SU-DHL-6 (cell line): ENCODE measurements at regions not wholly inside any gene's neighbourhood (a gene's known extent, or its start where the extent isn't known, plus 50 kb on each side); places are given as distances from the start of the nearest gene placed in this dataset.

Experiments used
- H2AFZ ChIP-seq: fragments of 200-600 bp; sonication (generic); 2 replicates; pipeline ENCODE4 v1.6.1; 2014; ENCODE audit warnings: low read depth, mild to moderate bottlenecking, moderate library complexity, mixed read lengths, antibody characterized with exemption, low read length; ENCODE audit not compliant: severe bottlenecking
- H3F3A ChIP-seq: fragments of 200-600 bp; shearing (Covaris generic); 2 replicates; pipeline ENCODE4 v1.6.0; 2016; ENCODE audit warnings: antibody characterized with exemption, mild to moderate bottlenecking; ENCODE audit not compliant: insufficient read depth
- H3K27ac ChIP-seq: fragments of 200-600 bp; sonication (generic); 2 replicates; pipeline ENCODE4 v1.5.1; 2016; ENCODE audit warnings: low read depth, mild to moderate bottlenecking, low read length, moderate library complexity, mixed read lengths
- H3K27me3 ChIP-seq: fragments of 200-600 bp; sonication (generic), shearing (Covaris generic); 2 replicates; pipeline ENCODE4 v1.6.0; 2014; ENCODE audit warnings: mild to moderate bottlenecking, low read length
- H3K36me3 ChIP-seq: fragments of 200-600 bp; sonication (generic); 2 replicates; pipeline ENCODE4 v1.6.1; 2014; ENCODE audit warnings: mild to moderate bottlenecking, low read length, mixed read lengths
- H3K4me2 ChIP-seq: fragments of 300-600, 200-600 bp; shearing (Covaris generic), sonication (generic); 2 replicates; pipeline ENCODE4 v1.6.0; 2014; ENCODE audit warnings: low read length, low read depth, mild to moderate bottlenecking; ENCODE audit not compliant: poor library complexity, severe bottlenecking
- H3K4me3 ChIP-seq: fragments of 200-600 bp; sonication (generic); 2 replicates; pipeline ENCODE4 v1.5.1; 2014; ENCODE audit warnings: antibody characterized with exemption, low read length, mild to moderate bottlenecking, mixed read lengths; ENCODE audit not compliant: insufficient read depth, poor library complexity, severe bottlenecking
- H3K79me2 ChIP-seq: fragments of 200-600 bp; sonication (generic); 2 replicates; pipeline ENCODE4 v1.6.1; 2014; ENCODE audit warnings: mild to moderate bottlenecking, low read length, moderate library complexity; ENCODE audit not compliant: insufficient read depth
- H3K9ac ChIP-seq: fragments of 200-600 bp; sonication (generic); 2 replicates; pipeline ENCODE4 v1.7.0; 2014; ENCODE audit warnings: mild to moderate bottlenecking, low read length
- H3K9me2 ChIP-seq: fragments of 200-600 bp; sonication (generic); replicated peaks from 2 replicates; pipeline ENCODE4 v1.6.1; 2014; ENCODE audit warnings: low read length; ENCODE audit not compliant: insufficient read depth
- H3K9me3 ChIP-seq: fragments of 200-600 bp; sonication (generic); 2 replicates; pipeline ENCODE4 v1.6.1; 2014; ENCODE audit warnings: low read length, mixed read lengths; ENCODE audit not compliant: insufficient read depth
- H4K20me1 ChIP-seq: fragments of 200-600 bp; sonication (generic); 2 replicates; pipeline ENCODE4 v1.6.1; 2014; ENCODE audit warnings: low read depth, mild to moderate bottlenecking, antibody characterized with exemption, low read length, moderate library complexity, mixed read lengths
- EZH2phosphoT487 ChIP-seq: fragments of 200-600 bp; sonication (generic), shearing (Covaris generic); conservative IDR thresholded peaks from 2 replicates; pipeline ENCODE4 v1.6.1; 2018; ENCODE audit warnings: mild to moderate bottlenecking, antibody characterized with exemption, low read length, moderate library complexity, mixed read lengths
- TF ChIP-seq, protein P1 (sequence below): fragments of 200-600 bp; sonication (generic); IDR thresholded peaks from one replicate; pipeline ENCODE4 v1.5.1; 2017; ENCODE audit warnings: antibody characterized with exemption, mild to moderate bottlenecking, low read length, moderate library complexity; ENCODE audit not compliant: insufficient read depth, poor library complexity, severe bottlenecking

DNA sequence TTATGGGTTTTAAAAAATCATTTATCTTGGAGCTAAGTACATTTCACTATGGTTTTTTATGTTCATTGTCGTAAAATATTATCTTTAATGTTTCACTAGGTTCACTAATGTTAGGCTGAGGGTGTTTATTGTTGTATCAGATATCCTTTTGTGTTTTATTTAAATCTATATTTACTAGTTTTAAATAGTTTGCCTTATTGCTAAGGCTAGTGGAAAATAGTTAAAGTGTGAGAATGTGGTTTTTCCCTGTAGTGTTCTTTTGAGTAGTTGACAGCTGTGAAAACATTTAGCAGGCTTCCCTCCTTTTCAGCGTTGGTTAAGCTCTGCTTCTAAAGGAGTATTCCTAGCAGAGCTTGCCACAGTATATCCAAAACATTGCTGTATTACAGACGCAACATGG, 139.0 kb downstream of the TM9SF2 start:
- H3K79me2 ChIP-seq = no peaks in the 10 kb centered on the region
- no peaks in the 10 kb centered on the region for H3K9me3 ChIP-seq
- H3K9ac ChIP-seq = no peak overlapping the region
- no peak for TF ChIP-seq EZH2phosphoT487
- TF ChIP-seq, protein P1, sequence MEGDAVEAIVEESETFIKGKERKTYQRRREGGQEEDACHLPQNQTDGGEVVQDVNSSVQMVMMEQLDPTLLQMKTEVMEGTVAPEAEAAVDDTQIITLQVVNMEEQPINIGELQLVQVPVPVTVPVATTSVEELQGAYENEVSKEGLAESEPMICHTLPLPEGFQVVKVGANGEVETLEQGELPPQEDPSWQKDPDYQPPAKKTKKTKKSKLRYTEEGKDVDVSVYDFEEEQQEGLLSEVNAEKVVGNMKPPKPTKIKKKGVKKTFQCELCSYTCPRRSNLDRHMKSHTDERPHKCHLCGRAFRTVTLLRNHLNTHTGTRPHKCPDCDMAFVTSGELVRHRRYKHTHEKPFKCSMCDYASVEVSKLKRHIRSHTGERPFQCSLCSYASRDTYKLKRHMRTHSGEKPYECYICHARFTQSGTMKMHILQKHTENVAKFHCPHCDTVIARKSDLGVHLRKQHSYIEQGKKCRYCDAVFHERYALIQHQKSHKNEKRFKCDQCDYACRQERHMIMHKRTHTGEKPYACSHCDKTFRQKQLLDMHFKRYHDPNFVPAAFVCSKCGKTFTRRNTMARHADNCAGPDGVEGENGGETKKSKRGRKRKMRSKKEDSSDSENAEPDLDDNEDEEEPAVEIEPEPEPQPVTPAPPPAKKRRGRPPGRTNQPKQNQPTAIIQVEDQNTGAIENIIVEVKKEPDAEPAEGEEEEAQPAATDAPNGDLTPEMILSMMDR = no peak
- H3K36me3 ChIP-seq = no peaks in the 10 kb centered on the region
- H3K9me2 ChIP-seq = no peaks in the 10 kb centered on the region
- no peak overlapping the region for H3K4me2 ChIP-seq
- H3K4me3 ChIP-seq = no peak overlapping the region
- no peak overlapping the region for H2AFZ ChIP-seq
- H3F3A ChIP-seq = no peaks in the 10 kb centered on the region
- no peaks in the 10 kb centered on the region for H3K27me3 ChIP-seq
- H4K20me1 ChIP-seq = no peaks in the 10 kb centered on the region
- H3K27ac ChIP-seq = no peak overlapping the region

DNA sequence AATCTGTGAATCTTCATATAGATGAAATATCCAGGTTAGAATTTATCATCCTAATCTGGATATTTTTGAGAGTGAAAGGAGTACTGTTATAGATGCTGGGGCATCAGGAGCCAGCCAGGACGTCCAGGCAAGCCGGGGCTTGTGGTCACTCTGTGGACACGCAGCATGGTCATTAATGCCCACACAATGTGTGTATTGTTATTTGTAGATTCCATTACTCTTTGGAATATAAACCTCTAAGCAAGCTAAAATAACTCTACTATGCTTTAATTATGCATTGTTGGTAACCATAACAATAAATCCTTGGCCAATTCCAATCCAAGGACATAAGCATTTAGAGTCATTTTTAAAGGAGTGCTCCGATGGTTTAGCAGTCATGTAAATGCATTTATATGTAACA, 137.9 kb downstream of the TM9SF2 start:
- Histone ChIP-seq H3K9me2 (no peaks in the 10 kb centered on the region), H4K20me1 (no peaks in the 10 kb centered on the region), H3K4me2 (no peak overlapping the region), H3K4me3 (no peak overlapping the region), H3K79me2 (no peaks in the 10 kb centered on the region), H3K9ac (no peak overlapping the region), H3K27ac (no peak overlapping the region), H2AFZ (no peak overlapping the region), H3K27me3 (no peaks in the 10 kb centered on the region), H3F3A (no peaks in the 10 kb centered on the region), H3K36me3 (no peaks in the 10 kb centered on the region), H3K9me3 (no peaks in the 10 kb centered on the region)
- no peak for TF ChIP-seq EZH2phosphoT487
- TF ChIP-seq, protein P1 = no peak

DNA sequence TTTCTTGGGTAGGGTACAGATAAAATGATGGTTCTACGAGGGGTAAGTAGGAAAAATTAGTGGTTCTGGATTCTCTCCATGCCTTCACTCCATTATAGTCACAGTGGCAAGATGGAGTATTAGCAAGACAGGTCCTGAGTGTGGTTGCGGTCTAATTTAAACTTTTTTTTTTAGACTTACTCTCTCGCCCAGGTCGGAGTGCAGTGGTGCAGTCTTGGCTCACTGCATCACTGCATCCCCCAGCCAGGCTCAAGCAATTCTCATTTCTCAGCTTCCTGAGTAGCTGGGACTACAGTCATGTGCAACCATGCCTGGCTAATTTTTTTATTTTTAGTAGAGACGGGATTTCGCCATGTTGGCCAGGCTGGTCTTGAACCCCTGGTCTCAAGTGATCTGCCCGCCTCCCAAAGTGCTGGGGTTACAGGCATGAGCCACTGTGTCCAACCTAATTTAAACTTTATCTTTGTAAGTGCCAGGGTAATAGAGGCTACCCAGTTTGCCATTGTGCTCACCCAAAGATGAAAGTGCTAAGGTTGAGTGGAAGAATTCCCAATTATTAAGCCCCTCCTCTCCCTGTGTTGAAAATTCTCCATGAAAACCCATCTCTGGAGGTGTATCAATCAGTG, 135.6 kb downstream of the TM9SF2 start:
- Histone ChIP-seq H3K9me3 (no peaks in the 10 kb centered on the region), H3K9ac (no peak overlapping the region), H3K4me2 (no peak overlapping the region), H3F3A (no peaks in the 10 kb centered on the region), H4K20me1 (no peaks in the 10 kb centered on the region), H3K27ac (no peak overlapping the region), H3K4me3 (no peak overlapping the region), H2AFZ (no peak overlapping the region), H3K36me3 (no peaks in the 10 kb centered on the region), H3K9me2 (no peaks in the 10 kb centered on the region), H3K79me2 (no peaks in the 10 kb centered on the region), H3K27me3 (no peaks in the 10 kb centered on the region)
- TF ChIP-seq, protein P1 = no peak
- no peak for TF ChIP-seq EZH2phosphoT487
